ENCODE measurements at regions not wholly inside any gene's neighbourhood (a gene's known extent, or its start where the extent isn't known, plus 50 kb on each side); places are given as distances from the start of the nearest gene placed in this dataset.
"Not testable (repeated sequence)": the region's sequence is repeated elsewhere in the genome, so short reads cannot be mapped to it uniquely, and the experiment has no call there.

DNA sequence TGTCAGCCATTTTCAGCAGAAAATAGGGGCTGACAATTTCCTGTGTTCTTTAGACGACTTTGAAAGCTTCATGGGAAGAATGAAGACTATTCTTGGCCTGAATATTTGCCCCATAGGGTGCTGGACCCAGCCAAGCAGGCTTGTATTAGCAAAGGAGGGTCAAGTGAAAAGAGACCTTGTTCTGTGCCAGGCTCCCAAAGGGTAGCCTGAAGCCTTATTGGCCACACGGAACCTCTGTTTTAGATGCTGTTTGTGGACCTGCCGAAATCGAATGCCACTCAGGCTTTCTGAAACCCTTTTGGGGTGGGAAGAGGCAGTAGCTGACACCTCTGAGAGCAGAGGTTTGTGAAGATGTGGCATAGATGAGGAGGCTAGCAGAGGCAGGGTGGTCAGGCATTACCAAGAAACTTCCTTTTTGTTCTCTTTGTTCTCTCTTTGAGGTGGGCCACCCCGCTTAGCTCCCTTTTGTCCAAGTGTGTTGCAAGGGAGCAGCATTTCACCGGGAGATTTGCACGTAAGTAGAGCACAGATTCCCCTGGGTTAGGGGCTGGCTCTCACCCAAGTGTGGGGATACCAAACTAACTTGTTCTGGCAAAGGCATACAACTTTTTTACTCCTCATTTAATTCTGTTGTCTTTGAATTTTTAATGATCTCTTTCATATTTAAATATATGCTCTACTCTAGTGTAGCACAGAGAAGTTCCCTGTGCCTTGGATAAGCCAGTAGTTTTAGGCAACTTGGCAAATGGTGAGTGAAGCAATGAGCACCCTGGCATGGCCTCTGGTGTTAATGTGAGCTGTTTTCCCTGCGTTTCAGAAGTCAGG, 174.0 kb upstream of the EEPD1 start:
- not testable (repeated sequence) for TF ChIP-seq POLR2AphosphoS5 (IDR thresholded peaks at IDR 0.05); EP300 (IDR thresholded peaks at IDR 0.05; ENCODE audit: low read depth); POLR2A (IDR thresholded peaks at IDR 0.05)
